IPS-18a (cell line): ENCODE measurements at regions not wholly inside any gene's neighbourhood (a gene's known extent, or its start where the extent isn't known, plus 50 kb on each side); places are given as distances from the start of the nearest gene placed in this dataset.

ENCODE experiments used
- H3K27ac ChIP-seq: one replicate; pipeline ENCODE4 v1.5.1; 2013; ENCODE audit warnings: low read length
- H3K27me3 ChIP-seq: one replicate; pipeline ENCODE4 v1.6.1; 2013; ENCODE audit warnings: mild to moderate bottlenecking, low read length; ENCODE audit not compliant: control insufficient read depth, insufficient read depth
- H3K36me3 ChIP-seq: one replicate; pipeline ENCODE4 v1.6.1; 2013; ENCODE audit warnings: low read depth, low read length; ENCODE audit not compliant: control insufficient read depth
- H3K4me1 ChIP-seq: one replicate; pipeline ENCODE4 v1.6.1; 2013; ENCODE audit warnings: low read depth, low read length; ENCODE audit not compliant: control insufficient read depth
- H3K4me3 ChIP-seq: one replicate; pipeline ENCODE4 v1.5.1; 2013; ENCODE audit warnings: low read length
- H3K9ac ChIP-seq: one replicate; pipeline ENCODE4 v1.6.1; 2013; ENCODE audit warnings: mild to moderate bottlenecking, low read length, moderate library complexity
- H3K9me3 ChIP-seq: one replicate; pipeline ENCODE4 v1.6.1; 2013; ENCODE audit warnings: low read depth, low read length; ENCODE audit not compliant: control insufficient read depth

GRCh38 chr2:527581-527980 is 149.6 kb downstream of the TMEM18 start:
- H3K27me3 ChIP-seq, result no peaks in the 10 kb centered on the region
- H3K27ac ChIP-seq, result no peak overlapping the region
- no peaks in the 10 kb centered on the region for H3K9me3 ChIP-seq
- no peaks in the 10 kb centered on the region for H3K36me3 ChIP-seq
- peaks cover 3% of the 10 kb centered on the region for H3K4me1 ChIP-seq
- no peak overlapping the region for H3K4me3 ChIP-seq
- H3K9ac ChIP-seq, result no peak overlapping the region

GRCh38 chr2:526918-527317 is 150.3 kb downstream of the TMEM18 start:
- peaks cover 3% of the 10 kb centered on the region for H3K4me1 ChIP-seq
- no peak overlapping the region for H3K4me3 ChIP-seq
- H3K9ac ChIP-seq, result no peak overlapping the region

GRCh38 chr2:525611-526010 is 151.6 kb downstream of the TMEM18 start:
- H3K27me3 ChIP-seq, result no peaks in the 10 kb centered on the region
- H3K27ac ChIP-seq, result no peak overlapping the region
- H3K4me3 ChIP-seq, result no peak overlapping the region
- H3K4me1 ChIP-seq, result peaks cover 3% of the 10 kb centered on the region
- no peaks in the 10 kb centered on the region for H3K9me3 ChIP-seq
- H3K36me3 ChIP-seq, result no peaks in the 10 kb centered on the region
- H3K9ac ChIP-seq, result no peak overlapping the region

More at GRCh38 chr2:526918-527317, 150.3 kb downstream of the TMEM18 start:
- Histone ChIP-seq H3K9me3 (no peaks in the 10 kb centered on the region), H3K36me3 (no peaks in the 10 kb centered on the region), H3K27ac (no peak overlapping the region), H3K27me3 (no peaks in the 10 kb centered on the region)

- Histone ChIP-seq H3K4me1 (peaks cover 3% of the 10 kb centered on the region), H3K9ac (no peak overlapping the region), H3K27ac (no peak overlapping the region), H3K4me3 (no peak overlapping the region), H3K36me3 (no peaks in the 10 kb centered on the region), H3K9me3 (no peaks in the 10 kb centered on the region), H3K27me3 (no peaks in the 10 kb centered on the region)
These were observed 152.2 kb downstream of the TMEM18 start for GRCh38 chr2:525021-525420.

GRCh38 chr2:524442-524841 is 152.8 kb downstream of the TMEM18 start:
- Histone ChIP-seq H3K27me3 (no peaks in the 10 kb centered on the region), H3K9me3 (no peaks in the 10 kb centered on the region), H3K4me1 (peaks cover 3% of the 10 kb centered on the region), H3K27ac (no peak overlapping the region), H3K4me3 (no peak overlapping the region), H3K9ac (no peak overlapping the region), H3K36me3 (no peaks in the 10 kb centered on the region)

- no peaks in the 10 kb centered on the region for H3K36me3 ChIP-seq
- H3K27me3 ChIP-seq, result no peaks in the 10 kb centered on the region
- no peaks in the 10 kb centered on the region for H3K9me3 ChIP-seq
- H3K9ac ChIP-seq, result no peak overlapping the region
- H3K27ac ChIP-seq, result no peak overlapping the region
- H3K4me1 ChIP-seq, result no peaks in the 10 kb centered on the region
- H3K4me3 ChIP-seq, result no peak overlapping the region
These were observed 153.4 kb downstream of the TMEM18 start for GRCh38 chr2:523698-524270.

- no peak overlapping the region for H3K4me3 ChIP-seq
- H3K9ac ChIP-seq, result no peak overlapping the region
- no peaks in the 10 kb centered on the region for H3K9me3 ChIP-seq
- no peaks in the 10 kb centered on the region for H3K36me3 ChIP-seq
- no peaks in the 10 kb centered on the region for H3K4me1 ChIP-seq
- H3K27ac ChIP-seq, result no peak overlapping the region
- no peaks in the 10 kb centered on the region for H3K27me3 ChIP-seq
These were observed 154.4 kb downstream of the TMEM18 start for GRCh38 chr2:522776-523175.

- H3K9ac ChIP-seq, result no peak overlapping the region
- H3K4me3 ChIP-seq, result no peak overlapping the region
- H3K9me3 ChIP-seq, result no peaks in the 10 kb centered on the region
- peaks cover 1% of the 10 kb centered on the region for H3K27me3 ChIP-seq
- no peaks in the 10 kb centered on the region for H3K36me3 ChIP-seq
- no peaks in the 10 kb centered on the region for H3K4me1 ChIP-seq
- no peak overlapping the region for H3K27ac ChIP-seq
These were observed 155.2 kb downstream of the TMEM18 start for GRCh38 chr2:521853-522530.

- peaks cover 4% of the 10 kb centered on the region for H3K27me3 ChIP-seq
- H3K36me3 ChIP-seq, result no peaks in the 10 kb centered on the region
- H3K9me3 ChIP-seq, result no peaks in the 10 kb centered on the region
- H3K27ac ChIP-seq, result no peak overlapping the region
- no peaks in the 10 kb centered on the region for H3K4me1 ChIP-seq
- H3K4me3 ChIP-seq, result no peak overlapping the region
- no peak overlapping the region for H3K9ac ChIP-seq
These were observed 156.4 kb downstream of the TMEM18 start for GRCh38 chr2:520663-521340.

GRCh38 chr2:516944-517343 is 160.3 kb downstream of the TMEM18 start:
- Histone ChIP-seq H3K9me3 (no peaks in the 10 kb centered on the region), H3K4me3 (no peak overlapping the region), H3K9ac (no peak overlapping the region), H3K27ac (no peak overlapping the region), H3K27me3 (peaks cover 23% of the 10 kb centered on the region), H3K4me1 (peaks cover 6% of the 10 kb centered on the region), H3K36me3 (no peaks in the 10 kb centered on the region)

- H3K27ac ChIP-seq, result no peak overlapping the region
- H3K9ac ChIP-seq, result no peak overlapping the region
- no peak overlapping the region for H3K4me3 ChIP-seq
- H3K27me3 ChIP-seq, result peaks cover 23% of the 10 kb centered on the region
- no peaks in the 10 kb centered on the region for H3K9me3 ChIP-seq
- no peaks in the 10 kb centered on the region for H3K36me3 ChIP-seq
- peaks cover 6% of the 10 kb centered on the region for H3K4me1 ChIP-seq
These were observed 161.1 kb downstream of the TMEM18 start for GRCh38 chr2:516131-516530.
